ENCODE measurements at regions not wholly inside any gene's neighbourhood (a gene's known extent, or its start where the extent isn't known, plus 50 kb on each side); places are given as distances from the start of the nearest gene placed in this dataset.
A peak's percentile ranks its signal among the peaks of the same experiment; 100 is the strongest.

DNA sequence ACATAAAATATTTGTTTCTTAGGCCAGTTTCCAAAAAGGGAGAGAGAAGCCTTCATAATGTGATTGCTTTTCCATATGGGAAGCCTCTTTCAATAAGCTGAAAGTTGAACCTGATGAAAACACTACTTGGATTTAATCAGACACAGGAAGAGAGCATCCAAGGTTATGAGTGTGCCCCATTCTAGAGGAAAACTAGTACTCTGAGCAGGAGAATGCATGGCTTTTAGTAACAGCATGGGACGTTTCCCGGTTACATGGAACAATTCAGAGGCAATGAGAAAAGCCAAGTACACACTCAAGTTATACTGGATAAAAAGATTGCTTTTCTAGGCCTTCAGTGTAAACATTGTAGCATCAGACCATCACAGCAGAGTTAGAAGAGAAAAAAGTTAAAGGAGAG, 315.8 kb downstream of the ZNF516 start:
- no peak for DNase-seq

DNA sequence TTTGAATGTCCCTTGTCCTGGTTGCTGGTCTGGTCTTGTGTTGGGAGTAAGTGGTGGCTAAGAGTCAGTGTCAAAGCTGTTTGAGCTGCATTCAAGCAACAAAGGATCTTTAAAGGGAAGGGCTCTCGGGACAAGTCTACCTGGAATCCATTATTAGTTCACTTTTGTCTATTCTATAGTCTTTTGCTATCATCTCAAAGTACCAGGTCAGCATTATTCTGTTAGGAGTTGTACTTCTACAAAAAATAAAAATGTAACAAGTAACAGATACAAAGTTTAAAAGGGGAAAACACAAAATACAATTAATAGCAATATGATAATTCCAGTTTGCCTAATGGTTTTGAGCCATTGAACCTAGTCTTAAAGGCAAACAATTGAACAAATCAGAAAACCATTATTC, 317.9 kb downstream of the ZNF516 start:
- no peak for DNase-seq

DNA sequence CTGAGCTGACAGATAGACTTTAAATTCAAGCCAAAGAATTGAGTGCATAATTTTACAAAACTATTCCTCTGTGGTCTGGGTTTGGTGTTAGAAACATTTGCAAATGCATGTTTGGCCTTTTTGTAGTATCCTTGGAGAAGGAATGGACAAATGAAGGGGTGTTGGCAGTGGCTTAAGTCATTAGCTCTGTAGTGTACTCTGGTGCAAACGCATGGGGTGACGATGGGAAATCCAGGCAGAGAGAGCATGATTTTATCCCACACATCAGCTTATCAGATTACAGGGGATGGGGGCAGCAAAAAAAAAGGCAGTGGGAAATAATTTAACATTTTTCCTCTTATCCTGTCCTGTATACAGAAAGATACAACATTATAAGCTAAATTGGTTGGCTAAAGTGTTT, 320.6 kb downstream of the ZNF516 start:
- DNase-seq, result no peak

DNA sequence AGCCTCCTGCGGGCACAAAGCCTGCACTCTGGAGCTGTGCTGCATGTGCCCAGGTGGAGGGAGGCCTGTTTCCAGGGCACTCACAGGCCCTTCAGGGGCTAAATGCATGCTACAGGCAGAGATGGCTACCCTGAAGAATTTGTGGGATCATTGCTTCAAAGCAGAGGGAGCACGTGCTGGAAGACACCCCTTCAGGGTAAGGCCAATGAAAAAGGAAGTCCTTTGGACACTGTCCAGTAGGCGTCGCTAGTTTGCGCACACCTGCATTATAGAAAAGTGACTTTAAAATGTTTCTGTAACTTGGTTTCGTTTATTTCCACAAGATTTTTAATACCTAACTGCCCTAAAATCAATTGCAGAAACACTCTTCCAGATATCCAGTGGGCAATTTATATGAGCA, 325.3 kb downstream of the ZNF516 start:
- DNase-seq, result no peak

GRCh38 chr18:76167845-76168621, 327.0 kb downstream of the ZNF516 start:
- no peak for DNase-seq

- no peak for DNase-seq
Observed at GRCh38 chr18:76167410-76167809, 327.6 kb downstream of the ZNF516 start.

DNA sequence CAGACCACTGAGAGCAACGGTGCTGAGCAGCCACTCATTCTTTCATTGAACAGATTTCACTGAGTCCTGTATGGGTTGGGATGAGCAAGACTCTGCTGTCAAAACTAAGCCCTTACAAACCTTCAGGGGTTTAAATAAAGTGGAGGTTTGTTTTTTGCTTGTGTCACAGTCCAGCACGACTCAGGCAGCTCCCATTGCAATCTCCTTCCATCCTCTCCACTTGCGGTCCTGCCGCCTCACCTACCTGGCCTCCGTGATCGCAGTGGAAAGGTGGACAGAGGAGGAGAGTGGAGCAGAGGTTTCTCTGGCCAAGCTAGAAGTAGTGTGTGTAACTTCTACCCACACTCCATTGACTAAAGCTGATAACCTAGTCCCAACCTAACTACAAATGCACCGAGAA, 332.2 kb downstream of the ZNF516 start:
- DNase-seq, result no peak

DNA sequence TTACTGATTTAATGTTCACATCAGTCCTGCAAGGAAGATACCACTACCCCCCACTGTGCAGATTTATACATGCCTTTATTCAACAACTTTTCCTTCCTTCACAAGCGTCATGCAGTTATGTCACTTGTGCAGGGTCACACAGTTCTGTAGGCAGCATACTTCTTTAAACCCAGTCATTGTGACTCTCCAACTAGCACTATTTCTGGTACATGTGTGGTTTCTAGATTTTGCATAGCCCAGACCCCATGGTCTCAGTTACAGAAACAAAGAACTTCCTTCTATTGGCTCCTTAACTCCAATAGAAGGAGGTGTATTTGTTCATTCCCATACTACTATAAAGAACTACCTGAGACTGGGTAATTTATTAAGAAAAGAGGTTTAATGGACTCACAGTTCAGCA, 333.1 kb downstream of the ZNF516 start:
- no peak for DNase-seq

- DNase-seq, result no peak
Observed at GRCh38 chr18:76153691-76154090, 341.4 kb downstream of the ZNF516 start.

GRCh38 chr18:76149734-76150133, 345.3 kb downstream of the ZNF516 start:
- DNase-seq, result no peak

- DNase-seq, result no peak
Observed at GRCh38 chr18:76149284-76149683, 345.8 kb downstream of the ZNF516 start.

DNA sequence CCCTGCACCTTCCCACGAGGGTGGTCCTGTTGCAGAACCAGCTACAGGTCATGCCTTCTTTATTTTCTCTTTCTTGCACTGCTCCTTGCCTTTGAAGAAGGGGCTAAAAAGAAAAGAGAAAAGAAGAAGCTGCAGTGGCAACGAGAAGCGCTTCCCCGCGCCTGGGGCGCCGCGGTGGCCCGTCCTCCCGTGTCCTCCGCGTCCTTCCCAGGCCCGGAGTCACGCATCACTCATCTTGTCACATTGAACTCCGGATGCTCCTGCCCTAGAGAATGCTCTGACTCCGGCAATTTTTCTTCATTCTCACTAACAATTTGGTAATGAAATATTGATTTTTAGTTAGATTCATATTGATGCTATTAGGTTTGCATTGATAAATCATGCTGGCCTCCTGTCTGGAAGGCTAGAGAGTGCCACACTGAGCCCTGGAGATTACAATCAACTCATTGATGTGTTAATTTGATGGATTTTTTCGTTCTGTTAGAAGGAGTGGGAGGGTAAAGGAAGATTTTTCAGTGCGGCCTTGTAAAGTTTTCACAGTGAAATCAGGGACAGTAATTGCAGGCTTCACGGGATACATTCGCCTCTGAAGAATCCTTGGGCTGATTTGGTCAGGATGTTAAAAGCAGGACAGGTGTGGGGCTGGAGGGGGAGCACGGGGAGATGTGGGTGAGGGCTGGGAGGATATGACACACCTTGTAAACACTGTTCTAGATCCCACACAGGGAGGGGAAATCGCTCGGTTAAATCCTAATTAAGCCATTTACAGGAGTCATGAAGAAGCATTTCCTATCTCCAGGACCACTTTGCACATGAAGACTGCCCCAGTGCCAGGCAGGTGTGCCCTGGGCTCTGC, 349.3 kb downstream of the ZNF516 start:
- DNase-seq, result no peak

- no peak for DNase-seq
Observed at GRCh38 chr18:76144844-76145243, 350.2 kb downstream of the ZNF516 start.

- DNase-seq, result no peak
Observed at GRCh38 chr18:76142611-76143010, 352.4 kb downstream of the ZNF516 start.

- DNase-seq, result no peak
Observed at GRCh38 chr18:76139844-76140243, 355.2 kb downstream of the ZNF516 start.

- no peak for DNase-seq
Observed at GRCh38 chr18:76137216-76137615, 357.8 kb downstream of the ZNF516 start.

GRCh38 chr18:76136701-76137100, 358.3 kb downstream of the ZNF516 start:
- DNase-seq, result no peak

DNA sequence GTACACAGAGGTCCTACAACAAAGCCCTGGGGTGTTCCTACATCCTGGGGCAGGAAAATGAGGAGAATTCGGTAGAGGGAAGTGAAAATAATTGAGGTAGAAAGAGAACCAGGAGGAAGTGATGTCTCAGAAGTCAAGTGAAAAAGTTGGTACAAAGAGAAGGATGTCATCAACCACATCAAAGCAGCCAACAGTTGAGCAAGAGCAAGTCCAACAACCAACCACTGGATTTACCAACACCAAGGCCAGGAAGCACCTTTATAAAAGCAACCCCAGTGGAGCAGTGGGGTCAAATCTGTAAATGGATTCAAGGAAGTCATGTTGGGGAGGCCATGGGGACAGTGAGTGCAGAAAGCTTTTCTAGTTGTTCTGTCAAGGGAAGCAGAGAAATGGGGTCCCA, 360.4 kb downstream of the ZNF516 start:
- DNase-seq, result peak; percentile 9 to 38

- DNase-seq, result no peak
Observed at GRCh38 chr18:76133873-76134272, 361.2 kb downstream of the ZNF516 start.

GRCh38 chr18:76131738-76132137, 363.3 kb downstream of the ZNF516 start:
- peak; percentile 2 to 15 for DNase-seq

GRCh38 chr18:76130845-76131244, 364.2 kb downstream of the ZNF516 start:
- no peak for DNase-seq

GRCh38 chr18:76126327-76126726, 368.7 kb downstream of the ZNF516 start:
- DNase-seq, result no peak

DNA sequence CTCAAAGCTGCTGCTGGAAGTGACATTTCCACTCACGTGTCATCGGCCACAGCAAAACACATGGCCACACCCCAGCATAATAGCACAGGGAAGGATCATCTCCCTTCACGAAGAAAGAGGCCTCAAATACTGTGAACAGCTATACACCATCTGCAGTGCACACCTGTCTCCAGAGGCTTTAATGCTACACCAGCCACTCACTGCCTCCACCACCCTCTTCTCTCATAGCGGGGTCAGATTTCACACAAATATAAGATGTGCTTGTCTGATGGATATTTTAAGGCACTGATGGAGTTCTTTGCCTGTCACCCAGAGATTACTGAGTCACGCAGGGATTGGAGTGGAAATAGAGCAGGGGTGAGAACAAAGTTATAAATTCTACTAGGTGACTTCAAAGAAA, 374.0 kb downstream of the ZNF516 start:
- DNase-seq, result no peak

DNA sequence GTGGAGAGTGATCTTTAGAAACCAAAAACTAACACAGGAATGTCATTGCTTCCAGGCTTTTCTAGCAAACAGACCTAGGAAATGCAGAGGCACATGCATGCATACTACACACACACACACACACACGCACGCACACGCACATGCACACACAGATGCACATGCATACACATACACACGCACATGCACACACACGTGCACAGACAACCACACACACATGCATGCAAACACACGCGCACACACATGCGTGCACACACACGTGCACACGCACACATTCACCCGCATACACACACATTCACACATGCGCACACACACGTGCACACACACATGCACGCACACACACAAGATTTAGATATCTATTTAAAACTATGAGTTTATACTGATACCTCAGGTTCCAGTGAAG, 379.5 kb downstream of the ZNF516 start:
- no peak for DNase-seq

Measured in inflammatory macrophage (primary cell).